Sigmoid colon (tissue), 6 donors: ENCODE measurements at regions not wholly inside any gene's neighbourhood (a gene's known extent, or its start where the extent isn't known, plus 50 kb on each side); places are given as distances from the start of the nearest gene placed in this dataset.

Experiments used
- DNase-seq: peaks from one replicate; pipeline ENCODE4 v3.0.0-alpha.2; 2019
- H3K27ac ChIP-seq, 4 donors: fragments of 200-600 bp; sonication (generic); one replicate each; pipeline ENCODE4 v1.5.1; 2016 to 2019; ENCODE audit warnings: mild to moderate bottlenecking in 1 of 4
- H3K27me3 ChIP-seq, 3 donors: fragments of 200-600 bp; sonication (generic); one replicate each; pipeline ENCODE4 v1.5.1; 2019; ENCODE audit warnings: mild to moderate bottlenecking in 1 of 3
- H3K36me3 ChIP-seq, 4 donors: fragments of 200-600 bp; sonication (generic); one replicate each; pipeline ENCODE4 v1.5.1; 2016 to 2019
- H3K4me1 ChIP-seq, 4 donors: fragments of 200-600 bp; sonication (generic); one replicate each; pipeline ENCODE4 v1.5.1; 2017 to 2019
- H3K4me3 ChIP-seq, 4 donors: fragments of 200-600 bp; sonication (generic); one replicate each; pipeline ENCODE4 v1.5.1; 2017 to 2019; ENCODE audit warnings: mild to moderate bottlenecking in 2 of 4, moderate library complexity in 1 of 4
- H3K9me3 ChIP-seq, 4 donors: fragments of 200-600 bp in 3 of 4; sonication (generic) in 3 of 4; one replicate each; pipeline versions ENCODE4 v1.5.1 to v1.6.1; 2013 to 2019
- CTCF ChIP-seq, 4 experiments: fragments of 450-650 bp in 3 of 4; fragments of 200-600 bp in 1 of 4; IDR thresholded peaks; one replicate each; pipeline ENCODE4 v1.5.1; 2016 to 2019; ENCODE audit warnings: antibody characterized with exemption in 4 of 4, mild to moderate bottlenecking in 3 of 4, moderate library complexity in 2 of 4
- EP300 ChIP-seq, 4 donors: sonication (generic); formaldehyde crosslinking; IDR thresholded peaks; one replicate each; pipeline ENCODE4 v1.6.1; 2017; ENCODE audit warnings: antibody characterized with exemption in 4 of 4
- POLR2A ChIP-seq, 2 donors: fragments of 450-650 bp; IDR thresholded peaks; one replicate each; pipeline ENCODE4 v1.6.1; 2016; ENCODE audit warnings: antibody characterized with exemption in 2 of 2, mild to moderate bottlenecking in 2 of 2, moderate library complexity in 2 of 2
- POLR2AphosphoS5 ChIP-seq, 4 donors: sonication (generic); formaldehyde crosslinking; IDR thresholded peaks; one replicate each; pipeline ENCODE4 v1.6.1; 2017; ENCODE audit warnings: antibody characterized with exemption in 4 of 4
- WGBS, 2 donors: extraction: QIAGEN DNeasy Blood & Tissue Kit; methylation state at CpG; one replicate each; pipeline ENCODE4 v1.1.7; 2013; 5-methylcytosine and 5-hydroxymethylcytosine counted together
- intact Hi-C: fragments of 100-400 bp; cut with DNase I; formaldehyde crosslinking; loops from one replicate; pipeline ENCODE4 v1.15.1; 2023
- donor health status: healthy with polysubstance abuse.
- donor health status: healthy.

- Histone ChIP-seq H3K27ac (no peak overlapping the region), H3K9me3 (peaks cover 0 to 3% (median 0%) of the 10 kb centered on the region in 4 donors), H3K27me3 (no peaks in the 10 kb centered on the region), H3K4me3 (no peak overlapping the region), H3K36me3 (no peaks in the 10 kb centered on the region), H3K4me1 (no peaks in the 10 kb centered on the region)
- 67 to 83% methylated on average over 3 of the region's 3 CpGs for whole genome bisulfite sequencing, 2 donors
- intact Hi-C loops = no loop called here
- no peak for TF ChIP-seq CTCF (IDR thresholded peaks at IDR 0.05)
- no peak for TF ChIP-seq EP300 (IDR thresholded peaks at IDR 0.05)
- TF ChIP-seq POLR2A (IDR thresholded peaks at IDR 0.05) = no peak
- no peak for TF ChIP-seq POLR2AphosphoS5 (IDR thresholded peaks at IDR 0.05)
- DNase-seq = no peak
These were observed 240.8 kb upstream of the RGPD4 start for GRCh38 chr2:107585851-107586250.

DNA sequence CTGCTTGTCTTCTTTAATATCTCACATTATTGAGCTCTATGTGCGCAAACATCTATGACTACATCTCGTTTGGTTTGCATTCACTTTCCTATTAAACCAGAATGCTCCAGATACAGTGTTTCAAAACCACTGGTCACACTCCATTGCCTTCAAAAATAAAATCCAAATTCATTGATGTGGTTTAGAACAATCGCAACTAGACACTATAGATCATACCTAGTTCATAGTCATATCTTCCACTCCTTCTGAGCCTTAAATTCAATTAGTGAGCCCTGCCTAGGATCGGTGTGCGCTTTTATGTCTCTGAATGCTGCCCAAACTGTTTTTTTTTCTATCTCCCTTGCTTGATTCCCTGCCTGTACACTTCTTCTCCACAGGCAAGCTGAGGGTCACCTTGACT, 238.5 kb upstream of the RGPD4 start:
- WGBS, 2 donors = 88 to 92% methylated on average over 5 of the region's 5 CpGs
- Histone ChIP-seq H3K9me3 (peaks cover 0 to 3% (median 0%) of the 10 kb centered on the region in 4 donors), H3K27ac (no peak overlapping the region), H3K27me3 (no peaks in the 10 kb centered on the region), H3K36me3 (no peaks in the 10 kb centered on the region), H3K4me3 (no peak overlapping the region), H3K4me1 (no peaks in the 10 kb centered on the region)
- DNase-seq = no peak
- TF ChIP-seq POLR2AphosphoS5 (IDR thresholded peaks at IDR 0.05) = no peak
- no peak for TF ChIP-seq POLR2A (IDR thresholded peaks at IDR 0.05)
- TF ChIP-seq CTCF (IDR thresholded peaks at IDR 0.05) = no peak
- no peak for TF ChIP-seq EP300 (IDR thresholded peaks at IDR 0.05)
- intact Hi-C loops = no loop called here

DNA sequence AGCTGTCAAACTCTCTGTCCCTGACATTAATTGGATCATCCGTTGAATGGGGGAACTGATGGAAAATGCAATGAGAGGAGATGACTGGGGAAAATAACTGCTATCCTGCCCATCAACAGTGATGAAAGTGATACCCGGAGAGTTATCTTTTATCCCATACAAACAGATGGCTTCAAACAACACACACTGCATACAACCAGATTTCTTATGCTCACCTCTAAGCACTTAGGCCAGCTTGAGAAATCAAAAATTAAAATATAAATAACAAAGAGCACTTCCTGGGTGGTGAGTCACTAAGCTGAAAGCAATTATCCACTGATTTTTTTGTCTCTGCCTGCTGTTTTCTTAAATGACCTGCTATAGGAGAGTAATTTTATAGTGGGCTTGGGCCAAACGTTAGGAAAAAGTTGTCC, 237.6 kb upstream of the RGPD4 start:
- Histone ChIP-seq H3K27me3 (no peaks in the 10 kb centered on the region), H3K36me3 (no peaks in the 10 kb centered on the region), H3K27ac (no peak overlapping the region), H3K4me1 (no peaks in the 10 kb centered on the region), H3K9me3 (peaks cover 0 to 3% (median 0%) of the 10 kb centered on the region in 4 donors), H3K4me3 (no peak overlapping the region)
- intact Hi-C loops = no loop called here
- 39 to 67% methylated on average over 3 of the region's 3 CpGs for WGBS, 2 donors
- TF ChIP-seq EP300 (IDR thresholded peaks at IDR 0.05) = no peak
- no peak for TF ChIP-seq POLR2A (IDR thresholded peaks at IDR 0.05)
- no peak for TF ChIP-seq CTCF (IDR thresholded peaks at IDR 0.05)
- TF ChIP-seq POLR2AphosphoS5 (IDR thresholded peaks at IDR 0.05) = no peak
- DNase-seq = no peak

- H3K27me3 ChIP-seq = no peaks in the 10 kb centered on the region
- H3K36me3 ChIP-seq = no peaks in the 10 kb centered on the region
- DNase-seq = no peak
- H3K9me3 ChIP-seq = peaks cover 0 to 3% (median 0%) of the 10 kb centered on the region in 4 donors
- intact Hi-C loops = no loop called here
- H3K4me3 ChIP-seq = no peak overlapping the region
- TF ChIP-seq EP300 (IDR thresholded peaks at IDR 0.05) = no peak
- TF ChIP-seq POLR2AphosphoS5 (IDR thresholded peaks at IDR 0.05) = no peak
- TF ChIP-seq POLR2A (IDR thresholded peaks at IDR 0.05) = no peak
- no peak for TF ChIP-seq CTCF (IDR thresholded peaks at IDR 0.05)
- 64 to 80% methylated on average over 3 of the region's 3 CpGs for WGBS, 2 donors
- H3K4me1 ChIP-seq = peaks cover 0 to 13% (median 2%) of the 10 kb centered on the region in 4 donors
- H3K27ac ChIP-seq = no peak overlapping the region
These were observed 235.0 kb upstream of the RGPD4 start for GRCh38 chr2:107591561-107592279.

GRCh38 chr2:107592280-107592624, 234.4 kb upstream of the RGPD4 start:
- no peaks in the 10 kb centered on the region for H3K36me3 ChIP-seq
- WGBS, 2 donors = 21 to 54% methylated on average over 4 of the region's 4 CpGs
- no peak overlapping the region for H3K27ac ChIP-seq
- no peak for TF ChIP-seq EP300 (IDR thresholded peaks at IDR 0.05)
- no peak for TF ChIP-seq POLR2AphosphoS5 (IDR thresholded peaks at IDR 0.05)
- no peak for TF ChIP-seq CTCF (IDR thresholded peaks at IDR 0.05)
- TF ChIP-seq POLR2A (IDR thresholded peaks at IDR 0.05) = no peak
- H3K4me3 ChIP-seq = no peak overlapping the region
- H3K27me3 ChIP-seq = no peaks in the 10 kb centered on the region
- DNase-seq = no peak
- intact Hi-C loops = no loop called here
- H3K4me1 ChIP-seq = peaks cover 0 to 13% (median 2%) of the 10 kb centered on the region in 4 donors
- H3K9me3 ChIP-seq = peaks cover 0 to 3% (median 0%) of the 10 kb centered on the region in 4 donors
